ENCODE measurements at regions not wholly inside any gene's neighbourhood (a gene's known extent, or its start where the extent isn't known, plus 50 kb on each side); places are given as distances from the start of the nearest gene placed in this dataset.

- TF ChIP-seq POLR2A (IDR thresholded peaks at IDR 0.05; ENCODE audit: low read depth, low read length): no peak
- no peak for TF ChIP-seq POLR2AphosphoS5 (IDR thresholded peaks at IDR 0.05; ENCODE audit: insufficient read depth, low read depth, low read length)
- TF ChIP-seq GATA2 (IDR thresholded peaks at IDR 0.05; ENCODE audit: insufficient read depth, insufficient read length, low read depth, low read length): no peak
- TF ChIP-seq, protein P1, sequence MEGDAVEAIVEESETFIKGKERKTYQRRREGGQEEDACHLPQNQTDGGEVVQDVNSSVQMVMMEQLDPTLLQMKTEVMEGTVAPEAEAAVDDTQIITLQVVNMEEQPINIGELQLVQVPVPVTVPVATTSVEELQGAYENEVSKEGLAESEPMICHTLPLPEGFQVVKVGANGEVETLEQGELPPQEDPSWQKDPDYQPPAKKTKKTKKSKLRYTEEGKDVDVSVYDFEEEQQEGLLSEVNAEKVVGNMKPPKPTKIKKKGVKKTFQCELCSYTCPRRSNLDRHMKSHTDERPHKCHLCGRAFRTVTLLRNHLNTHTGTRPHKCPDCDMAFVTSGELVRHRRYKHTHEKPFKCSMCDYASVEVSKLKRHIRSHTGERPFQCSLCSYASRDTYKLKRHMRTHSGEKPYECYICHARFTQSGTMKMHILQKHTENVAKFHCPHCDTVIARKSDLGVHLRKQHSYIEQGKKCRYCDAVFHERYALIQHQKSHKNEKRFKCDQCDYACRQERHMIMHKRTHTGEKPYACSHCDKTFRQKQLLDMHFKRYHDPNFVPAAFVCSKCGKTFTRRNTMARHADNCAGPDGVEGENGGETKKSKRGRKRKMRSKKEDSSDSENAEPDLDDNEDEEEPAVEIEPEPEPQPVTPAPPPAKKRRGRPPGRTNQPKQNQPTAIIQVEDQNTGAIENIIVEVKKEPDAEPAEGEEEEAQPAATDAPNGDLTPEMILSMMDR (IDR thresholded peaks at IDR 0.05; ENCODE audit: extremely low read depth in 1 of 2, insufficient read depth in 1 of 2, low read depth in 1 of 2, low read length in 2 of 2): no peak
- no peak for TF ChIP-seq EZH2 (IDR thresholded peaks at IDR 0.05; ENCODE audit: borderline replicate concordance, low read depth, low read length, severe bottlenecking)
- TF ChIP-seq MYC (IDR thresholded peaks at IDR 0.05; ENCODE audit: low read depth, low read length): no peak
- TF ChIP-seq JUN (IDR thresholded peaks at IDR 0.05; ENCODE audit: borderline replicate concordance, insufficient read depth, insufficient read length, low read depth): no peak
- no peak for TF ChIP-seq FOS (IDR thresholded peaks at IDR 0.05; ENCODE audit: borderline replicate concordance, insufficient read depth, low read length)
- TF ChIP-seq, protein P2, sequence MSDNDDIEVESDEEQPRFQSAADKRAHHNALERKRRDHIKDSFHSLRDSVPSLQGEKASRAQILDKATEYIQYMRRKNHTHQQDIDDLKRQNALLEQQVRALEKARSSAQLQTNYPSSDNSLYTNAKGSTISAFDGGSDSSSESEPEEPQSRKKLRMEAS (IDR thresholded peaks at IDR 0.05; ENCODE audit: insufficient read depth, insufficient read length): no peak
- intact Hi-C loops (cut with micrococcal nuclease): no loop called here
These were observed 344.6 kb downstream of the KCNJ3 start for GRCh38 chr2:155043097-155043496.

More at GRCh38 chr2:155043097-155043496, 344.6 kb downstream of the KCNJ3 start:
- DNase-seq (ENCODE audit: low read depth, low spot score): no peak
- Histone ChIP-seq H3K4me3 (replicated peaks in 1 of 3; ENCODE audit: insufficient read depth in 1 of 3, low read depth in 1 of 3, low read length in 3 of 3) (no peak overlapping the region), H3K9me3 (replicated peaks; ENCODE audit: control insufficient read depth, insufficient read depth, low read length) (no peaks in the 10 kb centered on the region), H3K9me1 (replicated peaks; ENCODE audit: control insufficient read depth, extremely low read depth, insufficient read depth, low read length) (no peaks in the 10 kb centered on the region), H3K36me3 (ENCODE audit: control insufficient read depth in 2 of 2, extremely low read depth in 1 of 2, insufficient read depth in 2 of 2, low read length in 2 of 2) (no peaks in the 10 kb centered on the region), H3K4me2 (ENCODE audit: insufficient read depth, low read length) (no peak overlapping the region), H3K79me2 (ENCODE audit: control insufficient read depth, insufficient read depth, low read length) (no peaks in the 10 kb centered on the region), H3K27me3 (ENCODE audit: control insufficient read depth in 2 of 2, insufficient read depth in 2 of 2, low read length in 2 of 2) (no peaks in the 10 kb centered on the region), H3K4me1 (ENCODE audit: control insufficient read depth, extremely low read depth, insufficient read depth, low read length) (no peaks in the 10 kb centered on the region), H3K9ac (replicated peaks; ENCODE audit: extremely low read depth, insufficient read depth, low read length) (no peak overlapping the region), H2AFZ (ENCODE audit: low read depth, low read length) (no peak overlapping the region), H4K20me1 (replicated peaks; ENCODE audit: control insufficient read depth, extremely low read depth, insufficient read depth, low read length) (no peaks in the 10 kb centered on the region), H3K27ac (ENCODE audit: insufficient read depth, low read depth, low read length) (no peak overlapping the region)
- CTCF ChIA-PET: no interaction called here
- POLR2A ChIA-PET: no interaction called here
- dilution Hi-C loops (cut with MboI; ENCODE audit: extremely low pct_ligation_motif_present, low sequenced_read_pairs): no loop called here
- BruUV-seq (replicated peaks): no TSS peak
- no peak for FAIRE-seq
